ENCODE measurements at regions not wholly inside any gene's neighbourhood (a gene's known extent, or its start where the extent isn't known, plus 50 kb on each side); places are given as distances from the start of the nearest gene placed in this dataset.

DNA sequence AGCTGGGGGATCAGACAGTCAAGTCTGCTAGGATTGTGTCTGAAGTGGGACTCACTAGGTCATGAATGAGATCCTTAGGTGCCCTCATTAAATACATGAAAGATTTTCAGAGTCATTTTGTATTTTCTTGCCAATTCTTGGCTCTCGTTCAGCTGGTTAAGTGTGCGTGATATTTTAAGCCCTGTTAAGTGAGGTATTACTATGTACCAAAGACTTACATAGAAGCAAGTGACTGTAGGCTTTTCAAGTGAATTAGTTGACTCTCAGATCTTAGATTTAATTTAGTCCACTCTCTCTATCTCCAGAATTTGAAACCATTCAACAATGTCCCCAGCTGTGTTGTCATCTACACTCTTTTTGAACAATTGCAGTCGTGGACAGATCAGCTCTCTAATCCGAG is 219.4 kb downstream of the FOXL1 start:
- DNase-seq (ENCODE audit: low read depth in 2 of 3, low spot score in 1 of 3), result no peak

DNA sequence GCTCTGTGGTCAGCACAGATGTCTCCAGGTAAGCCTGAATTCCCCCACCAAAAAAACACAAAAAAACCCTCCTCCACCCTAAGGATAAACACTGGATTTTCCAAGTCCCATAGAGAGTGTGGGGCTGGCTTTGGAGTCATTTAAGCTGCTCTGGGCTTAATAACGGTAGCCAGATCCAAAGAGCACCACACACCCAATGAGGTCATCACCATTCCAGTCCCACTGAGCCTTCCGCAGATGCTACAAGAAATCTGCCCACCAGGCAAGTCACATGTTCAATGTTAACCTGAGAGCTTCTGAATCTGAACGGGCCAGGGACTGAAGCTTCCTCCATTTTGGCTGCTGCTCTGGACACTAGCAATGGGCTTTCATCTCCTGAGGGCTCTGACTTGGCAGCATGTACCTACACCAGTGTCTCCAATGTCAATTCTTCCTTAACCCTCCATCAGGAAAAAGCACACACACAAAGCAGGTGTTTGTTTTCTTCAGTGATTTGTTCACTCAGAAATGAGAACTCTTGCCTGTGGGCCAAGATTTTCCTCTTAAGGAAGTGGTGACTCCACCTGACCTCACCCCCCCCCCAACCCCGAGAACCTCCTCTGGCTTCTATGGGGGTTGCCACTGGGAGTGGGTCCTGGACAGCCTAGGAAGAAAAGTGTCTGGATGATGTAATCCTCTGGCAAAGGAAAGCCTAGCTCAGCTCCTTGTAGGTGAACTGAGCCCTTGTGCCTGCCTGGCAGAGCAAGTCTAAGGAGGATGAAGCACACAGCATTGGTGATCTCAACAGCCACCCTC is 220.1 kb downstream of the FOXL1 start:
- no peak for DNase-seq (ENCODE audit: low read depth in 2 of 3, low spot score in 1 of 3)

DNA sequence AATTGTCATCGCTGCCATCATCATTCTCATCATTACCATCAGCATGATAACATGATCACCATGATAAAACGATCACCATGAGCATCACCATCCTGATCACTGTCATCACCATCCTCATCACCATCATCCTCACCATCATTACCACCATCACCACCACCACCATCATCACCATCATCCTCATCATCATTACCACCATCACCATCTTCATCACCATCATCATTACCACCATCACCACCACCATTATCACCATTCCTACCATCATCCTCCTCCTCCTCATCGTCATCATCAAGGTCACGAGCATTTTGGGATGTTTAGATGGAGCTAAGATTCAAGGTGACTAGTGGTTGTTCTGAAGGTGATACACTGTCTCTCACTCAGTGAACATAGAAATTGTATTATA is 221.0 kb downstream of the FOXL1 start:
- DNase-seq (ENCODE audit: low read depth in 2 of 3, low spot score in 1 of 3), result no peak

DNA sequence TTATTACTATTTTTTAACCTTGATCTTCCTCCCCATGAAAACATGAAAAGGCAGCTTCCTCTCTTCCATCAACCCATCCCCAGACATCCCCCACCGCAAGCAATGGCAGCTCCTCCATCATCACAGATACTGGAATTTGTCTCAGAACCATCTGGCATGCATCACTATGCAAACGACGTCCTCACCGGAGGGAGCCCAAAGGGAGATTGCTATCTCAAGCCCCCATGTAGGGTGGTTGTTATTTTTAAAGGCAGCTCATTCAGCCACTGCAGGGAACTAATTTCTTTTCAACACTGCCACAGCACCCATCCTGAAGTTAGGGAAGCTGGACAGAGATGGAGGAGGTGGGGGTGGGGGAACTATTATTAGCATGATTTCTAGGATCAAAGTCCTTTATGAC is 222.5 kb downstream of the FOXL1 start:
- DNase-seq (ENCODE audit: low read depth in 2 of 3, low spot score in 1 of 3), result no peak

DNA sequence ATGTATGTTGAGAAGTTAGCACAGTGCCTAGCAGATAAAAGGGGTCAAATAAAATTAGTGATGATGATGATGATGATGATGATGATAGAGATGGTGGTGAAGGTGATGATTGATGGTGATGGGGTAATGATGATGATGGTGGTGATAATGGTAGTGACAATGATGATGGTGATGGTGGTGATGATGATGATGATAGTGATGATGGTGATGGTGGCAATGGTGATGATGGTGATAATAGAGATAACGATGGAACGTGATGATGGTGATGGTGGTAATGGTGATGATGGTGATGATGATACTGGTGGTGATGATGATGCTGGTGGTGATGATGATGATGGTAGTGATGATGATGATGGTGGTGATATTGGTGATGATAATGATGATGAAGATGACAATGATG is 223.7 kb downstream of the FOXL1 start:
- DNase-seq (ENCODE audit: low read depth in 2 of 3, low spot score in 1 of 3), result no peak

DNA sequence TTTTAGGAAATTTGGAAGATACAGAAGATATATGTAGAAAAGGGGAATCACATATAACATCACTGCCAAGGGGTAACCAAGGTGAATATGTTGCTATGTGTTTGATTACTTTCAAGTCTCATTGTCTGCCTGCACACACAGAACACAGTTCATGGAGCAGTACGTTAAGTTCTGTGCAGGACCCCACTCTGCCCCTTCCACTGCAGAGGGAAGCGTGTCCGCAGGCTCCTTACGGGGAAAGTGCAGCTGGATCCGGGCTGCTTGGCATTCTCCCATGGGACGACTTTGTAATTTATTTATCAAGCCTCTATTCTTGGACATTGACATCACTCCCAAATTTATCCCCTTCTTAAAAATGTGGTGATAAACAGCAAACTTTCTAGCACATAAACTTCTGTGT is 226.8 kb downstream of the FOXL1 start:
- no peak for DNase-seq (ENCODE audit: low read depth in 2 of 3, low spot score in 1 of 3)

DNA sequence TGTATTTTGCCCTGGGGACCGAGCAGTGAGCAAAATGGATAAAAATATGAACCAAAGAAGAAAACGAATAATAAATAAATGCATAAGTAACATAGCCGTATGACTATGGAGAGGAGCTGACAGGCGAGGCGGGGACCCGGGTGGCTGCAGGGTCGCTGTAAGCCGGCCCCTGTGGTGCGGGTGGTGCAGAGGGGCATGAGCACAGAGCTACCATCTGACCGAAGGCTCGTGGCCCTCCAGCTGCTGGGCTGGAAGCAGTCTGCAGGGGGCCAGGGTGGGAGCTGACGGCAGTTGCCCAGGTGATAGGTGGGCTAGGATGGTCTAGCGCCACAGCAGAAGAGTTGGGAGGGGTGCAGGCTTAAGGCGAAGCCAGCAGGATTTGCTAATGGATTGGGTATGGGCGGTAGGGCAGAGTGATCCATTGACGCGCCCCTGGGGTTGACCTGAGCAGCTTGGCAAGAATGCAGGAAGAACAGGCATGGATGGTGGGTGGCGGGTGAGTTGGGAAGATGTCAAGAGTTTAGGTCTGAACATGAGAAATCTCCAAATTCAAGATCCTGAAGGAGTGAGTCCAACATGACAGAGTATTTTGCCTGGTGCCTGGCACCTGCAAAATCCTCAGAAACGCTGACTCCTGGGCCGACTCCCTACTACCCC is 228.0 kb downstream of the FOXL1 start:
- no peak for DNase-seq (ENCODE audit: low read depth in 2 of 3, low spot score in 1 of 3)

DNA sequence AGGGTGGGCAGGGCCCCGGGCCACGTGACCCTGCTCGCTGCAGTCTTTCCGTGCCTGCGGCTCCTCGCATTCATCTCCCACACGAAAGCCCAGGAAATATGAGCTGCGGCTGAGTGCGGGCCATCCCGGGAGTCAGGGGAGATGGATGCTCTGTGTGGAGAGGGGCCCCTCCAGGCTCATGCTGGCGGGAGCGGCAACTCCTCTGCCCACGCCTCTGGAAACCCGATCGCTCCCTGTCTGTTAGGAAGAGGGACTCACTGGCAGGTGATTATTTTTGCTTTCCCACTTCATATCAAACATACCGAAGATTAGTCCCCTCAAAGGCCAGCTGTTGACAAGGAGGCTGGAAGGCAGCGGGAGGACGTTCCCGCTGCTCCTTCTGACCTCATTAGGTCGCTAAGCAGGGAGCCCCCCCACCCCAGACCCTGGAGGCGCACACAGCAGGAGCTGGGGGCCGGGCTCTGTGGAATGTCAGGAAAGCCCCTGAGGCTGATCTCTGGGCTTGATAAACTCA is 228.5 kb downstream of the FOXL1 start:
- DNase-seq (ENCODE audit: low read depth in 2 of 3, low spot score in 1 of 3), result no peak

DNA sequence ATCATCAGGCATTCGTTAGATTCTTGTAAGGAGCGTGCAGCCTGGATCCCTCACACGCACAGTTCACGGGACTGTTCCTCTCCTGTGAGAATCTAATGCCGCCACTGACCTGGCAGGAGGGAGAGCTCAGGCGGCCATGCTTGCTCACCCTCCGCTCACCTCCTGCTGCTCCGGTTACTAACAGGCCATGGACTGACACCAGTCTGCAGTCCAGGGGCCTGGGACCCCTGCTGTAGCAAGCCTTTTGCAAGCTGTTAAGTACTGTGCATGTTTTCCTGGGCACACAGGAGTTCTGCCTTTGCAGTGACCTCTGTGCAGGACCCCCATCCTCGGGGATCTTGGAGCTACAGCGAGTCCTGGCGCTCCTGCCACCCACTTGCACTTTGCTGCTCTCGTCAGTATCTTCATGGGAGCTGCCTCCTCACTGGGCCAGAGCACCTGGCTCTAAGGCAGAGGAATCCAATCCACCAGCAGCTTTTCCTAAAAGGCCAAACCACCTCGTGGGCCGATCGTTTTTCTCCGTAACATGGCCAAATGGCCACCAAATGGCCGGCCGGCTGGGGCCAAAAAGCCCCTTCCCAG is 230.6 kb downstream of the FOXL1 start:
- DNase-seq (ENCODE audit: low read depth in 2 of 3, low spot score in 1 of 3), result no peak

DNA sequence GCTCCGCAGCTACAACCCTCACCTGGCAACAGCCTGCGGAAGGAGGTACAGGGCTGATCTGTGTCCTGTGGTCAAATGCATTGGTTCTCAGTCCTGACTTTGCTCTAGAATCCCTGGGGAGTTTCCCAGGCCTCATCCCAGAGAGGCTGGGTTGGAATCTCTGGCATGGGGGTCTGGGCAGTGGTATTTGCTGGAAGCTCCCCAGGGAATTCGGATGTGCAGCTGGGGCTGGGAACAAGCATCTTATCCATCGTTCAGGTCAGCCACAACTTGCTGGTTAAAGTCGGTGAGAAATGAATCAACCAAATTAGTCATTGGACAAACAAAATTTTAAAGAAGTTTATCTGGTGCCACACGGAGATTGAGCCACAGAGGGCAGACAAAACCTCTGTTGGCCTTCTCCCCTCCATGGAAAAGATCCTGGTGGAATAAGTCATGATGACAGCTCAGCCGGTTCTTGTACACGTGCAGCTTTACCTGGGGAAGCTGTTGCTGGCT is 231.2 kb downstream of the FOXL1 start:
- DNase-seq (ENCODE audit: low read depth in 2 of 3, low spot score in 1 of 3), result no peak

DNA sequence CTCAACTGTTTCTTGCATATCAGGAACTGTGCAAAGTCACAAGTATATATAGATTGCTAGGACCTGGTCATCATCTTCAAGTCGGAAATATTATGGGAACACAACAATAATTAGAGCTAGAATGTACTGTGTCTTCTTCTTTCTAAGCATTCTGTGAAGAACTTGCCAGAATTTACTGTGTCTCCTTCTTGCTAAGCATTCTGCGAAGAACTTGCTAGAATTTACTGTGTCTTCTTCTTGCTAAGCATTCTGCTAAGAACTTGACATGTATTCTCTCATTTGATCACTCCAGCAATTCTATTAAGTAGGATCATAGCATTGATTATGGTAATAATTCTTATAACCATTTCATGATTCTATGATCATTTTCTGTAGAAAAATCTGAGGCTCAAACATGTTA is 231.7 kb downstream of the FOXL1 start:
- no peak for DNase-seq (ENCODE audit: low read depth in 2 of 3, low spot score in 1 of 3)

DNA sequence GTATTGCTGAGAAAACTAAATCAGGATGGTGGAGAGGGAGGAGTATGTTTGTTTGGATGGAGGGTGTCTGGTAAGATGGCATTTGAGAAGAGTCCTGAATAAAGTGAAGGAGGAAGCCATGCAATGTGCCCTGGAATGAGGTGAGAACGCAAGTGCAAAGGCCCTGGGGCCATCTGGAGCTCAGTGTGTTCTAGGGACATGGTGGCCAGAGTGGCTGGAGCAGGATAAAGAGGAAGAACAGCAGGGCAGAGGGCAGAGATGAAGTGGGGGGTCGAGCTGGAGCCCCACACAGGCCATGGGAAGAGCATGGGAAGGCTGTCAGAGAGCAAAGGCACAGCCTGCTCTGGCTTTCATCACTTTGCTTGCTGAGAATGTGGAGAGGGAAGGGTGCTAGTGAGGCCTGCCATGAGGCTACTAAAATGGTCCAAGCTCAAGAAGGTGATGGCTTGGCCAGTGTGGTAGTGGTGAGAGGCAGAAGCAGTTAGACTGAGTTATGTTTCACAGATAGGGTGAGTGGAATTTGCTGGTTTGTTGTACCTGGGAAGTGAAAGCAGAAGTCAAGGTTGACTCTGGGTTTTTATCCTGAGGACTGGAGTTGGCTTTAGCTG is 234.1 kb downstream of the FOXL1 start:
- DNase-seq (ENCODE audit: low read depth in 2 of 3, low spot score in 1 of 3), result no peak

DNA sequence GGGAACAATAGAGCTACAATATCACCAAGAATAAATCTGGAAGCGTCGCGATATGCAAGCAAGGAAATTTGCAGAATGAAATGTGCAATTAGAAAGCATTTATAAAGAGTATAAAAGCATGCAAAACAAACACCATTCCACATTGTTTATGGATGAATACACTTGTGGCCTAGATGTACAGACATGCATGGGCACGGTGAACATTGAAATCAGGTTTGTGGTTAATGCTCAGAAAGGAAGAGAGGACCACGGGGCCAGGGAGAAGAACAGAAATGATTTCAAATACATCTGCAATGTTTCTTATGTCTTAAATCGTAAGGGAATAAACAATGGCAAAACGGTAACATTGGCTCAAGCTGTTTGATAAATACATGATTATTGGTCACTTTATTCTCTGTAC is 235.9 kb downstream of the FOXL1 start:
- no peak for DNase-seq (ENCODE audit: low read depth in 2 of 3, low spot score in 1 of 3)

DNA sequence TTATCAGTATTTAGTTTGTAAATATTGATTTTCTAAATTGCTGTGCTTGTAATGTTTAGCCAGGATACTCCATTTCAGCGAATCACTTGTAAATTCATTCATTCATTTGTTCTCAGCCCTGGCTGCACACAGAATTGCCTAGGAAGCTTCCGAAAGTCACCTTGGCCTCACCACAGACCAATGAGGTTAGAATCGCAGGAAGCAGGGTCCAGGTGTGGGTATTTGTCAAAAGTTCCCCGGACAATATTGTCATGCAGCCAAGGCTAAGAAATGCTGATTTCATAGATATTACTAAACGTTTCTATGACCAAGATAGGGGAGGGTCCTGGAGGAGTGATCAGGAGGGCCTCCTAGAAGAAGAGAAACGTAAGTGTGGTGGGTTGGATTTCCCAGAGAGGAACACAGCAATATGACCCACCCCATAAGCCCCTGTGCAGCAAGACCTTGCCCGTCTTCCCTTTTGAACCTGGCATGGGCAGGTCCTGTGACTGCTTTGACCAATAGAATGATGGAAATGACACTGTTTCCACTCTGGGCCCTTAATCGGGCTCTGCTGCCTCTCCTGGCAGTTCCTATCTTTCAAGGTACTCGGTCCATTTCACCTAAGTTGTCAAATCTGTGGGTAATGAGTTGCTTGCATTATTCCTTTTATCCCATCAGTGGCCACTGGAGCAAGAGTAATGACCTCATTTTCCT is 238.7 kb downstream of the FOXL1 start:
- no peak for DNase-seq (ENCODE audit: low read depth in 2 of 3, low spot score in 1 of 3)

DNA sequence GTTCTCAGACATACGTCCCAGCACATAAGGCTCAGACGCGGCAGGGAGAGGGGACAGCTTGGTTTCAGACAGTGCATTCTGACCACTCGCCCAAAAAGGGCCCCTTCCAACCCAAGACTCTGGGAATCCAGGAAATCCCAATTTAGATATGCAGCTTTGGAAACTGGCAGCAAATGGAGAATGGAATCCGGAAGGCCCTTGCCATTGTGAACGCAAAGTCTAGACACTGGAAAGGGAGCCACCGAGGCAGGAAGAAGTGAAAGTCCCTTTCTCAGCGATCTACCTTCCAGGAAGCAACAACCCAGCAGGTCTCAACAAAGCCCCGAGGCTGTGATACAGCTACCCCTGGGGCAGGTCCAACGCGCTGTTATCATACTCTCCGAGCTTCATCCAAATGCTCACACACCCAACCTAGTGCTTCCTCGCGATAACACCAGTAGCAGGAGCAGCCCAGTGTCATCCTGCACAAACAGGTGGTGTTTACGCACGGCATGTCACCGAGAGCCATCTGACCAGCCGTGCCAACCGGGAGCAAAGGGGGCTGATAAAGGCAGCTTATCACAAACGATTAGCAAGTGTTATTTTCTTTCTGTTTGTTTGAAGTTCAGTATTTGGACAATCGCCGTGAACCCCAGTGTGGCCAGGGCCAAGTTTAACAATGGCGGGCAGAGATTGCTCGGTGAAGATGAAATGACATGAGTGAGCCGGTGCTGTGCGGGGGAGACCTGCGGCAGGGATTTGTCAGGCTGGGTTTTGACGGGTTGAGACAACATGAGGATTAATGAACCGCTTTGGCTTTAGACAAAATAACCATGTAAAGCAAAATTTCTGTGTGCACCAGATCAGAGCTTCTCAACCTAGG is 240.6 kb downstream of the FOXL1 start:
- DNase-seq (ENCODE audit: low read depth in 2 of 3, low spot score in 1 of 3), result no peak

DNA sequence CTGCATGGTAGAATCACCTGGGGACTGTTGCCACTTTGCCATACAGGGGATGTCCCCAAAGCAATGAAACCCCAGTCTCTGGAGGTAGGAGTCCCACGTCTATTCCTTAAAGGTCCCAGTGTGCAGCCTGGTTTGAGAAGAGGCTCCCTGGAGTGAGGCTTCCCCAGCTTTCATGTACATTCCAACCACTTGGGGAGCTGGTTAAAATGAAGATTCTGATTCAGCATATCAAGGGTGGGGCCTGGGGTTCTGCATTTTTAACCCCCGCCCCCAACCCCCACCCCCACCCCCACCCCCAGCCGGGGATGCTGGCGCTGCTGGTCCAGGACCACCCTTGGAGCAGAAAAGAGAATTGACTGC is 241.2 kb downstream of the FOXL1 start:
- DNase-seq (ENCODE audit: low read depth in 2 of 3, low spot score in 1 of 3), result no peak

DNA sequence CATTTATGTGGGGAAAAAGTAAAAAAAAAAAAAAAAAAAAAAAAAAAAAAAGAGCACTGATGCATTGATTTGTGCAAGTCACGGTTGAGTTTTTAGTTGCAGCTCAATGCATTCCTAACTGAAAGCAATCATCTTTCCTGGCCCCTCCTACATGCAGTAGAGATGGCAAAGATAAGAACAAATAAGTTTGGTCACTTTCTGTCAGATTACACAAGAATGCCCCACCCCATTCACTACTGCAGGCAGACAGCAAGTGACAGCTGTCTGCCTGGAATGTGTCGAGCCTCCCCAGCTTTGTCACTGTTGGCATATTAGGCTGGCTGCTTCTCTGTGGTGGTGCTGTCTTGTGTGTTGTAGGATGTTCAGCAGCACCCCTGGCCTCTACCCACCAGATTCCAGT is 243.5 kb downstream of the FOXL1 start:
- DNase-seq (ENCODE audit: low read depth in 2 of 3, low spot score in 1 of 3), result no peak

DNA sequence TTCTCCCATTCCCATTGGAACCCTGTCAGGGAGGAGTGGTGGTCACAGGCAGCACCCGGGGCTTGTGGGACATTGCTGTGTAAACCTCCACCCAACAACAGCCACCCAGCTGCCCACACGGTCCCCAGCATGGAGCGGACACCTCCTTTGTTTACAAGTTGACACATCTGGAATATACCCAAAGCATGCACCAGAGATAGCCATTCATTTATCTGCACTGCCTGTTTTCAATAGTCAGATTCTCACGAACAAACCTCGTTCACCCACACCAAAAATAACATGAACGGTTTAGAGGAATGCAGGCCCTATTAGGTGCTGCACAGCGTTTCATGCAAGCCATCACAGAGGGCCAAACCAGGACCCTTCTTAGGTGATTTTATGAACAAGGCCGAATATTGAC is 244.8 kb downstream of the FOXL1 start:
- no peak for DNase-seq (ENCODE audit: low read depth in 2 of 3, low spot score in 1 of 3)

DNA sequence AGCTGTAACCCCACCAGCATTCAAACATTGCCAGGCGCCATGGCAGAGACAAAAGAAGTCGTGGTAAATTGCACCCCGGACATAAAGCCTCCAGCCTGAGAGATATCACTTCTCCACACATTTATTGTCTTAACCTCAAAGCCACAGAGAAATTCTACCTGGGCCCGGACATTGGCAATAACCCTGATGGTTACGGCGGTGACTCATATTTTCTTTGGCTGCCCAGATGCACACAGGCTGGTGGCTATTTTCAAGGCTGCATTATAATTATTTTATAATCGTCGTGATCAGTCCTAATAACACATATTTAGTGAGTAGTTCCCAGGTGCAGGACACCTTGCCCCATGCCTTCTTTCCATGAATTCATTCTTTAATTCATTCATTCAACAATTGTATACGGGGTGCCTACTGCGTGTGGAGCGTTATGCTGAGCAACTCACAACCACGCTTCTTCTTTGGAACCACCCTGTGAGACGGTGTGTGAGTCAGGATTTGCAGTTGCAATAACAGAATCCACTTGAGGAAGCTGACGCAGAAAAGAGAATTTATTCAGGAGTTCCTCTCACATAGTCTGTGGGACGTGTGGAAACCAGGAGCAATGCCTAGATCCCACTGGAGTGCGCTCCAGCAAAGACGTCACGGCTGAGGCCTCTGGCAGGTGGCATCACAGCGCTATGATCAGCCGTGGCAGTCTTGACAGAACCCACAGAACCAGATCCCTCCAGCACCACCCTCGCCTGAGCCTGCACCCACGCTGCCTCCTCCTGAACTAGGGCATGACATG is 245.7 kb downstream of the FOXL1 start:
- DNase-seq (ENCODE audit: low read depth in 2 of 3, low spot score in 1 of 3), result no peak
